ENCODE measurements at regions not wholly inside any gene's neighbourhood (a gene's known extent, or its start where the extent isn't known, plus 50 kb on each side); places are given as distances from the start of the nearest gene placed in this dataset.

GRCh38 chr10:130998046-130998435 is 313.5 kb downstream of the TCERG1L start:
- Histone ChIP-seq H3K27ac (no peak overlapping the region), H3K27me3 (peaks cover 0 to 28% of the 10 kb centered on the region in 2 donors), H3K9me3 (peaks cover 0 to 7% of the 10 kb centered on the region in 2 donors), H3K36me3 (no peaks in the 10 kb centered on the region), H3K4me3 (no peak overlapping the region), H3K4me1 (no peaks in the 10 kb centered on the region)
- no peak for DNase-seq (ENCODE audit: low spot score in 2 of 2)
- TF ChIP-seq POLR2A (IDR thresholded peaks at IDR 0.05) (no peak), POLR2AphosphoS5 (IDR thresholded peaks at IDR 0.05) (no peak), CTCF (IDR thresholded peaks at IDR 0.05) (no peak)
- intact Hi-C loops (cut with DNase I; ENCODE audit: low total_unique reads), result no loop called here

DNA sequence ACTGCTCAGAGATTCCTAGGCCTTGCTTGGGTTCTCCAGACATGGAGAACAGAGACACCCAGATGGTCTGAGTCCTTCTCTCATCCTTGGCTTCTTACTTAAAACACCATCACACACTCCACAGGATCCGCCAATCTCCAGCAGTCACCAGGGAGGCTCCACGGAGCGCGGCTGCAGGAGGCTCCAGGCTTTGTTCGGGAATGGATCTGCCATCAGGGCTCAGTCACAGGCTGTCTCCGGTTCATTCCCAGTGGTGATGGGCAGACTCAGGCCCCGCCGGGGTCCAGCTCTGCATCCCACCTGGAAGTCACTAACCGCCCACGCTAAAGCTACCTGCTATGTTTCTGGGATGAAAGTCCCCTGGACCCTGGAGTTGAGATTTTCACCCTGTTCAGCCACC is 312.9 kb downstream of the TCERG1L start:
- intact Hi-C loops (cut with DNase I; ENCODE audit: low total_unique reads), result no loop called here
- no peaks in the 10 kb centered on the region for H3K4me1 ChIP-seq
- H3K9me3 ChIP-seq, result peaks cover 0 to 7% of the 10 kb centered on the region in 2 donors
- H3K36me3 ChIP-seq, result no peaks in the 10 kb centered on the region
- no peak for TF ChIP-seq CTCF (IDR thresholded peaks at IDR 0.05)
- TF ChIP-seq POLR2AphosphoS5 (IDR thresholded peaks at IDR 0.05), result no peak
- no peak for TF ChIP-seq POLR2A (IDR thresholded peaks at IDR 0.05)
- DNase-seq (ENCODE audit: low spot score in 2 of 2), result no peak
- peaks cover 0 to 27% of the 10 kb centered on the region in 2 donors for H3K27me3 ChIP-seq
- no peak overlapping the region for H3K4me3 ChIP-seq
- no peak overlapping the region for H3K27ac ChIP-seq

DNA sequence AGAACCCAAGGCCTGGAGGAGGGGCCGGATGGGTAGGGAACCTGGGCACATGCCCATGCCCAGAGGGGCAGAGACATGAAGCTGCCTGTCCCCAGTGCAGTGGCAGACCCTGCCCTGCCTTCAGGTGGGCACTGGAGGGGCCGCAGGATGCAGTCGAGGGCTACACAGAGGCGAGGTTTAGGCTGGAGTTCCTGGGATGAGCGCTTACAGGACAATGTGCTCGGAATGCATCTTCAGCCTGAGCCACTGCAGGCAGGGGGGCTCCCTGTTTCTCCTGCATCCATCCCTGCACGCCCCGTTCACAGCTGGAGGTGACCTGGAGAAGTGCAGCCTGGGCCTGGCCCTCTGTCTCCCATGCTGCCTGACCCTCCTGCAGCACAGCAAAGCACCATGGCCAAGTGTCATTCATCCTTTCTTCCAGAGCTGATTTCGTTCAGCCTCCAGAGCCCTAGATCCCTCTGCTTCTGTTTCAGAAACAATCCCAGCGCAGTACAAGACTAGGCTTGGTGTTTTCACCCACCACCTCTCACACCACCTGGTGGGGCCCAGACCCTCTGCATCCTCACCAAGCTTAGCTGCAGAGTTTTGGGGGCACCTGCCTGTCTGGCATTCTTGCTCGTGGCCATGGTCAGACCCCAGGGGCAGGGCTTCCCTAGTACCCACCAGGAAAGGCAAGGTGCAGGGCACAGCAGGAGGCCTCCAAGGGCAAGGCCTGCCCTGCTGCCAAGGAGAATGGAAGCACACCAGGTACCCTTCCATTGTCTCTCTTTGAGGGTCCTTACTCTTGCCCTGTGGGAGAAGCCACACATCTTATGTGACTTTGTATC is 311.9 kb downstream of the TCERG1L start:
- peaks cover 0 to 28% of the 10 kb centered on the region in 2 donors for H3K27me3 ChIP-seq
- intact Hi-C loops (cut with DNase I; ENCODE audit: low total_unique reads), result no loop called here
- H3K4me3 ChIP-seq, result no peak overlapping the region
- H3K27ac ChIP-seq, result no peak overlapping the region
- peaks cover 0 to 7% of the 10 kb centered on the region in 2 donors for H3K9me3 ChIP-seq
- H3K4me1 ChIP-seq, result no peaks in the 10 kb centered on the region
- H3K36me3 ChIP-seq, result no peaks in the 10 kb centered on the region
- no peak for DNase-seq (ENCODE audit: low spot score in 2 of 2)
- TF ChIP-seq CTCF (IDR thresholded peaks at IDR 0.05), result no peak
- TF ChIP-seq POLR2A (IDR thresholded peaks at IDR 0.05), result no peak
- TF ChIP-seq POLR2AphosphoS5 (IDR thresholded peaks at IDR 0.05), result no peak

DNA sequence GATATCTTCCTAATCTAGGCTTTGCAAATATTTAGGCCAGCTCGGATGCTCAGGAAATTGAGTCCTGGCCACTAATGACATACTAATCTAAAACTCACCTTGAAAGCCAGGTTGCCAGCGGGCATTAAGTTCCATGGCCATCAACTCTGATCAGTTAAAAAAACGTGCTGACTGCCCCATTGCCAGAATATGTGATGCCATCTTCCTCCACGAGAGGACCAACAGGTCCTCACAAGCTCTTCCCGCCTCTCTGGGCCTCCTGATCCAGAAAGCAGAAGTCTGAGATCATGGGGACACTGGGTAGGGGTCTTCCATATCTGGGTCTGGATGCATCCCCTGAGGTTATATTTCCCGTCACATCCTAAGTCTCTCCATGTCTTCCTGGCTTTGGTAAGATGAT is 311.3 kb downstream of the TCERG1L start:
- Histone ChIP-seq H3K4me3 (no peak overlapping the region), H3K27ac (no peak overlapping the region), H3K9me3 (peaks cover 0 to 7% of the 10 kb centered on the region in 2 donors), H3K4me1 (no peaks in the 10 kb centered on the region), H3K36me3 (no peaks in the 10 kb centered on the region), H3K27me3 (peaks cover 0 to 28% of the 10 kb centered on the region in 2 donors)
- intact Hi-C loops (cut with DNase I; ENCODE audit: low total_unique reads), result no loop called here
- TF ChIP-seq POLR2AphosphoS5 (IDR thresholded peaks at IDR 0.05) (no peak), CTCF (IDR thresholded peaks at IDR 0.05) (no peak), POLR2A (IDR thresholded peaks at IDR 0.05) (no peak)
- DNase-seq (ENCODE audit: low spot score in 2 of 2), result no peak

DNA sequence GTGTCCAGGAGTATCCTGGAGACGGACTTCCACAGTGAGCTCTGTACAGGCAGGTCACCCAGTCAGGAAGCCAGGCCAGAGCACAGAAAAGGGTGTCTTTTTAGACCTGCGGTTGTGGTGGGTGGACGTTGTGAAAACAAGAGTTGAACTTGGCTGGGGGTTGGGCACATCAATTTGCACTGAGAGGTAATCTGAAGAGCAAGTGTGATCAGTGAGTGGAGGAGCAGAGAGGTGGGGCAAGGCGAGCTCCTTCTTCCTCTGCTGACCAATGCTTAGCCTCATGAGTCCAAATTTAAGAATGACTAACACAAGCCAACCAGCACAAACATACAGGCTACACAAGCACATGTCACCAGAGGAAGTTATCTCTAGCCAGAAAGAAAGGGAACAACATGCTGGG is 310.8 kb downstream of the TCERG1L start:
- intact Hi-C loops (cut with DNase I; ENCODE audit: low total_unique reads), result no loop called here
- H3K27ac ChIP-seq, result no peak overlapping the region
- TF ChIP-seq POLR2AphosphoS5 (IDR thresholded peaks at IDR 0.05) (no peak), CTCF (IDR thresholded peaks at IDR 0.05) (no peak), POLR2A (IDR thresholded peaks at IDR 0.05) (no peak)
- no peaks in the 10 kb centered on the region for H3K4me1 ChIP-seq
- H3K9me3 ChIP-seq, result peaks cover 0 to 7% of the 10 kb centered on the region in 2 donors
- DNase-seq (ENCODE audit: low spot score in 2 of 2), result no peak
- no peak overlapping the region for H3K4me3 ChIP-seq
- peaks cover 0 to 28% of the 10 kb centered on the region in 2 donors for H3K27me3 ChIP-seq
- no peaks in the 10 kb centered on the region for H3K36me3 ChIP-seq
